Stimulated activated CD8-positive, alpha-beta memory T cell treated with anti-CD3 and anti-CD28 coated beads, Interleukin-2, amount 100 ng/mL, for 1 hour (primary cell): ENCODE measurements at regions not wholly inside any gene's neighbourhood (a gene's known extent, or its start where the extent isn't known, plus 50 kb on each side); places are given as distances from the start of the nearest gene placed in this dataset.

Source experiments
- DNase-seq, 2 donors: peaks; one replicate each; pipeline ENCODE4 v3.0.0-alpha.2; 2020; ENCODE audit warnings: low read depth in 2 of 2

GRCh38 chr2:7467782-7468447 lies 550.7 kb downstream of the RNF144A start:
- DNase-seq = no peak

- no peak for DNase-seq
Observed at GRCh38 chr2:7468448-7468828, 551.2 kb downstream of the RNF144A start.

GRCh38 chr2:7468955-7469354 lies 551.7 kb downstream of the RNF144A start:
- DNase-seq = no peak

- no peak for DNase-seq
Observed at GRCh38 chr2:7471185-7471584, 554.0 kb downstream of the RNF144A start.

- no peak for DNase-seq
Observed at GRCh38 chr2:7472465-7472864, 555.3 kb downstream of the RNF144A start.

GRCh38 chr2:7473135-7473771 lies 556.0 kb downstream of the RNF144A start:
- no peak for DNase-seq

GRCh38 chr2:7476371-7476770 lies 559.2 kb downstream of the RNF144A start:
- no peak for DNase-seq

GRCh38 chr2:7479603-7480002 lies 562.4 kb downstream of the RNF144A start:
- no peak for DNase-seq

- no peak for DNase-seq
Observed at GRCh38 chr2:7480431-7480830, 563.2 kb downstream of the RNF144A start.

- DNase-seq = no peak
Observed at GRCh38 chr2:7490672-7491071, 573.5 kb downstream of the RNF144A start.

GRCh38 chr2:7492719-7493118 lies 575.5 kb downstream of the RNF144A start:
- DNase-seq = no peak

GRCh38 chr2:7497178-7497577 lies 580.0 kb downstream of the RNF144A start:
- DNase-seq = no peak

GRCh38 chr2:7499018-7499417 lies 581.8 kb downstream of the RNF144A start:
- DNase-seq = no peak

GRCh38 chr2:7502336-7502735 lies 585.1 kb downstream of the RNF144A start:
- DNase-seq = no peak

GRCh38 chr2:7508296-7508943 lies 591.2 kb downstream of the RNF144A start:
- DNase-seq = no peak

GRCh38 chr2:7510353-7510752 lies 593.1 kb downstream of the RNF144A start:
- no peak for DNase-seq

GRCh38 chr2:7513834-7514233 lies 596.6 kb downstream of the RNF144A start:
- no peak for DNase-seq

GRCh38 chr2:7515327-7515726 lies 598.1 kb downstream of the RNF144A start:
- no peak for DNase-seq

GRCh38 chr2:7516484-7517063 lies 599.4 kb downstream of the RNF144A start:
- DNase-seq = no peak

- DNase-seq = no peak
Observed at GRCh38 chr2:7517088-7517487, 599.9 kb downstream of the RNF144A start.

GRCh38 chr2:7517851-7518250 lies 600.6 kb downstream of the RNF144A start:
- no peak for DNase-seq

- DNase-seq = no peak
Observed at GRCh38 chr2:7523481-7524120, 606.4 kb downstream of the RNF144A start.
